ENCODE measurements at regions not wholly inside any gene's neighbourhood (a gene's known extent, or its start where the extent isn't known, plus 50 kb on each side); places are given as distances from the start of the nearest gene placed in this dataset.
"Not testable (repeated sequence)": the region's sequence is repeated elsewhere in the genome, so short reads cannot be mapped to it uniquely, and the experiment has no call there.

DNA sequence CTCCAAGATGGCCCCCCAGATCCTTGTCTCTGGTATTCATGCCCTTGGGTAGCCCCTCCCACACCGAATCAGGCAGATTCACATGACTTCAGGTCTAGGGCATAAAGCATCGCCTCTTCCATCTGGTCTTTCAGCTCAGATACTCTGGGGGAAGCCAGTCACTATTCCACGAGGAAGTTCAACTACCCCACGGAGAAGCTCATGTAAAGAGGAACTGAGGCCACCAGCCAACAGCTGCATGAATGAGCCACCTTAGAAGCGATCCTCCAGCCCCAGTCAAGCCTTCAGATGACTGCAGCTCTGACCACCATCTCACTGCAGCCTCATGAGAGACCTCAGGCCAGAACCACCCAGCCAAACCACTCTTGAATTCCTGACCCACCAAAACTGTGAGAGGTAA, 54.1 kb downstream of the SOCS3 start:
- Mint-ChIP-seq H3K9me3 (peaks cover 1% of the 10 kb centered on the region), H3K4me1 (peaks cover 1% of the 10 kb centered on the region), H3K27ac (no peak overlapping the region), H3K4me3 (no peak overlapping the region), H3K36me3 (no peaks in the 10 kb centered on the region), H3K27me3 (peaks cover 2% of the 10 kb centered on the region)
- DNase-seq (no peak), ATAC-seq (ENCODE audit: low read depth) (no peak)
- POLR2A ChIA-PET = no interaction called here

GRCh38 chr17:78304549-78305037, 55.3 kb downstream of the SOCS3 start:
- POLR2A ChIA-PET = interaction anchor here (0.6 kb wide), 1 partner anchor 9 kb away, joined by 6 read pairs; no protein-coding TSS in a partner anchor
- H3K9me3 Mint-ChIP-seq = peaks cover 1% of the 10 kb centered on the region
- H3K27ac Mint-ChIP-seq = no peak overlapping the region
- DNase-seq (no peak), ATAC-seq (ENCODE audit: low read depth) (no peak)
- H3K36me3 Mint-ChIP-seq = no peaks in the 10 kb centered on the region
- H3K27me3 Mint-ChIP-seq = peaks cover 2% of the 10 kb centered on the region
- no peak overlapping the region for H3K4me3 Mint-ChIP-seq
- peaks cover 1% of the 10 kb centered on the region for H3K4me1 Mint-ChIP-seq

DNA sequence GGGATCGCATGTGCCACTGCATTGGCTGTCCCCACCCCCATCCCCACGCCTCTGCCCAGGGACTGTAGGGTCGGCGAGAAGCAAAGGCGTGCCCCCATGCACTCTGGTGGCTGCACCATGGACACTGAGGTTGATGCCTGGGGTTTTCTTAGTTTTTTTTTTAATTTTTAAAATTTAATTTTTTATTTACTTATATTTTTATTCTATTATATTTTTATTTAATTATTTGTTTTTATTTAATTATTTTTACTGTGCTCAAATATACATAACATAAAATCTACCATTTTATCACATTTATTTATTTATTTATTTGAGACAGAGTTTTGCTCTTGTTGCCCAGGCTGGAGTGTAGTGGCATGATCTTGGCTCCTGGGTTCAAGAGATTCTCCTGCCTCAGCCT, 57.4 kb downstream of the SOCS3 start:
- Mint-ChIP-seq H3K36me3 (no peaks in the 10 kb centered on the region), H3K4me1 (peaks cover 2% of the 10 kb centered on the region), H3K4me3 (no peak overlapping the region), H3K27me3 (peaks cover 2% of the 10 kb centered on the region), H3K9me3 (peaks cover 1% of the 10 kb centered on the region), H3K27ac (no peak overlapping the region)
- no peak for ATAC-seq (ENCODE audit: low read depth)
- no peak for DNase-seq
- POLR2A ChIA-PET = no interaction called here

- no peak for ATAC-seq (ENCODE audit: low read depth)
- Mint-ChIP-seq H3K9me3 (peaks cover 1% of the 10 kb centered on the region), H3K27me3 (peaks cover 2% of the 10 kb centered on the region), H3K36me3 (no peaks in the 10 kb centered on the region), H3K27ac (no peak overlapping the region), H3K4me1 (peaks cover 3% of the 10 kb centered on the region), H3K4me3 (no peak overlapping the region)
- no peak for DNase-seq
- POLR2A ChIA-PET = no interaction called here
These were observed 58.1 kb downstream of the SOCS3 start for GRCh38 chr17:78301821-78302213.

DNA sequence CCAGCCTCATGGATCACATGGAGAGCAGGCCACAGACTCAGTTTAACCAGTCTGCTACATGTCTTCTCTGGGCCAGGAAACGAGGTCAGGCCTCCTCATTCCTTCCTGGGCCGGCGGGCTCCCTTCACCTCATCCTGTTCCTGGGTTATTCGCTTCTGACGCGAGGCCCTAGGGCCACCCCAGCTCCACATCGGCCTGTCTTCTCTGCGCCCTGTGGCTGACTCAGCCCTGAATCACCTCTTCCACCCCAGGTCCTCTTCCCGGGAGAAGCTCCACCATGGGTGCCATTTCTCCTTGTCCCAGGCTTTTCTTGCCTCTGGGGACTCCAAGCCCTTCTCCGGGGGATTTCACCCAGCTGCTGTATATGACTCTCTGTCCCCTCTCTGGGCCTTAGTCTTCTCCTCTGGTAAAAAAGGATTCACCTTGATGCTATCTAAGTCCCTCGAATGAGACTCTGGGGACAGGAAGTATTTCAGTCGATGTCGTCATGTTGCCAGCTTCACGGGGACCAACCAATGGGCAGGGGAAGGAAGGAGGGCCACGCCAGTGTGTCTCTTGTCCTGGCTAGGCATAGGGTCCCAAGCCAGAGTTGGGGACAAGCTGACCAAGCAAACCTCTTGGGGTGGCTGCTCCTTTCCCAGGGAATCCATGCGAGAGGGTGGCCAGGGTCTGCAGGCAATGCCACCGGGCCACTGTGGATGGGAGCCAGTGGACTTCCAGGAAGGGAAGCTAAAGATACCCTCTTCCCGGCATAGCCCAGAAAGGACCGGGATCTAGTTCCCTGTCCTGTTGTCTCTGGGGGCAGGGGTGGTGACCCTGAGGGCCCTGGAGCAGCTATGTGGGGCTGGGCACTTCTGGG, 58.7 kb downstream of the SOCS3 start:
- H3K4me1 Mint-ChIP-seq = peaks cover 3% of the 10 kb centered on the region
- no peaks in the 10 kb centered on the region for H3K36me3 Mint-ChIP-seq
- no peak overlapping the region for H3K27ac Mint-ChIP-seq
- POLR2A ChIA-PET = no interaction called here
- DNase-seq = no peak
- H3K27me3 Mint-ChIP-seq = no peaks in the 10 kb centered on the region
- no peak overlapping the region for H3K4me3 Mint-ChIP-seq
- no peak for ATAC-seq (ENCODE audit: low read depth)
- peaks cover under 1% of the 10 kb centered on the region for H3K9me3 Mint-ChIP-seq

DNA sequence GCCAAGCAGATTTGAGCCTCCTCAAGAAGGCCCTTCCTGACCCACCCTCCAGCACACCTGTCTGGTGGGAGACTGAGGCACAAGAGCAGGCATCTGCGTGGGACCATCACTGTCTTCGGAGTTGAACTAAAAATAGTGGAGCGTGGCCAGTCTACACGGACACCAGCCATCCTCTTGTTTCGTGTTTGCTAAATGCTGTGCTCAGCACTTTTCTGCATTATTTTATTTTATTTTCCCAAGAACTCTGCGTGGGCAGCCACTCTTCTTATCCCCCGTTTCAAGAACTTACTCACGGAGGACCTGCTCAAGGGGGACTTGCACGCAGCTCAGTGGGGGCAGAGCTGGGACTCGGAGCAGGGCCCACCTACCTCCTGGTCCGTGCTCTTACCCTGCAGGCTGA, 60.8 kb downstream of the SOCS3 start:
- Mint-ChIP-seq H3K4me3 (no peak overlapping the region), H3K9me3 (no peaks in the 10 kb centered on the region), H3K27me3 (no peaks in the 10 kb centered on the region), H3K27ac (no peak overlapping the region), H3K4me1 (peaks cover 3% of the 10 kb centered on the region), H3K36me3 (no peaks in the 10 kb centered on the region)
- DNase-seq = no peak
- no peak for ATAC-seq (ENCODE audit: low read depth)
- POLR2A ChIA-PET = no interaction called here

GRCh38 chr17:78294776-78295175, 63.3 kb downstream of the TMEM235 start:
- Mint-ChIP-seq H3K27me3 (no peaks in the 10 kb centered on the region), H3K9me3 (no peaks in the 10 kb centered on the region), H3K36me3 (no peaks in the 10 kb centered on the region), H3K4me1 (peaks cover 1% of the 10 kb centered on the region), H3K27ac (no peak overlapping the region), H3K4me3 (no peak overlapping the region)
- ATAC-seq (ENCODE audit: low read depth) (no peak), DNase-seq (no peak)
- POLR2A ChIA-PET = no interaction called here

GRCh38 chr17:78294356-78294755, 62.9 kb downstream of the TMEM235 start:
- ATAC-seq (ENCODE audit: low read depth) (no peak), DNase-seq (no peak)
- POLR2A ChIA-PET = no interaction called here
- no peaks in the 10 kb centered on the region for H3K27me3 Mint-ChIP-seq
- H3K9me3 Mint-ChIP-seq = no peaks in the 10 kb centered on the region
- H3K4me3 Mint-ChIP-seq = no peak overlapping the region
- no peak overlapping the region for H3K27ac Mint-ChIP-seq
- peaks cover 1% of the 10 kb centered on the region for H3K4me1 Mint-ChIP-seq
- no peaks in the 10 kb centered on the region for H3K36me3 Mint-ChIP-seq

- H3K27ac Mint-ChIP-seq = not testable (repeated sequence)
These were observed 61.7 kb downstream of the TMEM235 start for GRCh38 chr17:78293151-78293550.

GRCh38 chr17:78291944-78292910, 60.8 kb downstream of the TMEM235 start:
- POLR2A ChIA-PET = interaction anchor here (0.6 kb wide), 2 partner anchors 64 to 93 kb away, joined by 3 read pairs; no protein-coding TSS in a partner anchor
- no peak for DNase-seq
- Mint-ChIP-seq H3K27ac (no peak overlapping the region), H3K27me3 (no peaks in the 10 kb centered on the region), H3K36me3 (no peaks in the 10 kb centered on the region), H3K9me3 (no peaks in the 10 kb centered on the region), H3K4me3 (no peak overlapping the region), H3K4me1 (no peaks in the 10 kb centered on the region)
- ATAC-seq (ENCODE audit: low read depth) = no peak

More at GRCh38 chr17:78293151-78293550, 61.7 kb downstream of the TMEM235 start:
- not testable (repeated sequence) for ATAC-seq (ENCODE audit: low read depth); H3K36me3 Mint-ChIP-seq; H3K9me3 Mint-ChIP-seq; DNase-seq; H3K27me3 Mint-ChIP-seq; H3K4me1 Mint-ChIP-seq; H3K4me3 Mint-ChIP-seq
- POLR2A ChIA-PET = interaction anchor here (0.6 kb wide), 1 partner anchor 63 kb away, joined by 3 read pairs; no protein-coding TSS in a partner anchor

DNA sequence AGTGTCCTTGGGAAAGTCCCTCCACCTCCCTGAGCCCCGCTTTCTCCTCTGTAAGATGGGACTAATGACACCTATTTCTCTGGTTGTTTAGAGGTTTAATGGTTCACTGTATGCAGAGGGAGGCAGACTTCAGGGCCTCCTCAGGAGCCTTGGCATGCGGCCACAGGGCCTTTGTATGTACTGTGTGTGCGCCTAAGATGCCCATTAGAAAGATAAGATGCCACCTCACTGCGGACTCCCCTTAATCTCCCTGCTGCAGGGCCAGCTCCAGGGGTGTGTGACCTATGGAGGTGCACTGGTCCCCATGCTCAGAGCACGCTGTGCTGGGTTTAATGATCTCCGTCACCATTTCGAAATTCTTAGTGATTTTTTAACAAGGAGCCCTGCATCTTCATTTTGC, 59.3 kb downstream of the TMEM235 start:
- ATAC-seq (ENCODE audit: low read depth) = no peak
- H3K4me1 Mint-ChIP-seq = no peaks in the 10 kb centered on the region

More for the DNA sequence above, 59.3 kb downstream of the TMEM235 start:
- Mint-ChIP-seq H3K27ac (no peak overlapping the region), H3K36me3 (no peaks in the 10 kb centered on the region), H3K27me3 (no peaks in the 10 kb centered on the region), H3K9me3 (no peaks in the 10 kb centered on the region), H3K4me3 (no peak overlapping the region)
- no peak for DNase-seq
- POLR2A ChIA-PET = no interaction called here

Data from activated naive CD8-positive, alpha-beta T cell treated with anti-CD3 and anti-CD28 coated beads, Interleukin-2, amount 10 ng/mL, durations not matched to agents 7 days and 5 days (primary cell).